IPS-11a (cell line): ENCODE measurements at regions not wholly inside any gene's neighbourhood (a gene's known extent, or its start where the extent isn't known, plus 50 kb on each side); places are given as distances from the start of the nearest gene placed in this dataset.

Experiments
- H3K4me3 ChIP-seq: one replicate; pipeline ENCODE4 v1.5.1; 2013; ENCODE audit warnings: low read depth, low read length, control low read depth

GRCh38 chr5:114223866-114224265, 138.0 kb upstream of the KCNN2 start:
- no peak overlapping the region for H3K4me3 ChIP-seq

GRCh38 chr5:114237766-114238165, 124.1 kb upstream of the KCNN2 start:
- H3K4me3 ChIP-seq, result no peak overlapping the region

GRCh38 chr5:114238771-114239313, 123.0 kb upstream of the KCNN2 start:
- no peak overlapping the region for H3K4me3 ChIP-seq

GRCh38 chr5:114243281-114243971, 118.4 kb upstream of the KCNN2 start:
- H3K4me3 ChIP-seq, result no peak overlapping the region

GRCh38 chr5:114243972-114244317, 117.9 kb upstream of the KCNN2 start:
- no peak overlapping the region for H3K4me3 ChIP-seq

GRCh38 chr5:114249823-114250222, 112.0 kb upstream of the KCNN2 start:
- H3K4me3 ChIP-seq, result no peak overlapping the region

GRCh38 chr5:114250536-114250935, 111.3 kb upstream of the KCNN2 start:
- no peak overlapping the region for H3K4me3 ChIP-seq

- no peak overlapping the region for H3K4me3 ChIP-seq
These were observed 109.6 kb upstream of the KCNN2 start for GRCh38 chr5:114252226-114252625.

- H3K4me3 ChIP-seq, result no peak overlapping the region
These were observed 106.6 kb upstream of the KCNN2 start for GRCh38 chr5:114255260-114255659.

- no peak overlapping the region for H3K4me3 ChIP-seq
These were observed 99.9 kb upstream of the KCNN2 start for GRCh38 chr5:114261989-114262388.

GRCh38 chr5:114265432-114266060, 96.3 kb upstream of the KCNN2 start:
- no peak overlapping the region for H3K4me3 ChIP-seq

- H3K4me3 ChIP-seq, result no peak overlapping the region
These were observed 95.5 kb upstream of the KCNN2 start for GRCh38 chr5:114266374-114266773.

GRCh38 chr5:114296191-114296590, 65.7 kb upstream of the KCNN2 start:
- no peak overlapping the region for H3K4me3 ChIP-seq

GRCh38 chr5:114297915-114298314, 64.0 kb upstream of the KCNN2 start:
- H3K4me3 ChIP-seq, result no peak overlapping the region

GRCh38 chr5:114305402-114306207, 56.3 kb upstream of the KCNN2 start:
- H3K4me3 ChIP-seq, result no peak overlapping the region

- H3K4me3 ChIP-seq, result no peak overlapping the region
These were observed 53.9 kb upstream of the KCNN2 start for GRCh38 chr5:114308017-114308416.

- no peak overlapping the region for H3K4me3 ChIP-seq
These were observed 53.4 kb upstream of the KCNN2 start for GRCh38 chr5:114308508-114308907.

- no peak overlapping the region for H3K4me3 ChIP-seq
These were observed 51.2 kb upstream of the KCNN2 start for GRCh38 chr5:114310666-114311065.

- H3K4me3 ChIP-seq, result no peak overlapping the region
These were observed 50.6 kb upstream of the KCNN2 start for GRCh38 chr5:114311281-114311680.

GRCh38 chr5:114311968-114312367, 49.9 kb upstream of the KCNN2 start:
- no peak overlapping the region for H3K4me3 ChIP-seq
